ENCODE measurements at regions not wholly inside any gene's neighbourhood (a gene's known extent, or its start where the extent isn't known, plus 50 kb on each side); places are given as distances from the start of the nearest gene placed in this dataset.

- H3K4me3 ChIP-seq, result no peak overlapping the region
- peaks cover 28% of the 10 kb centered on the region for H3K4me1 ChIP-seq (replicated peaks)
- DNase-seq (ENCODE audit: low read depth in 1 of 2, low spot score in 2 of 2), result no peak
- no peaks in the 10 kb centered on the region for H3K36me3 ChIP-seq
- no peaks in the 10 kb centered on the region for H3K9me3 ChIP-seq (replicated peaks)
- peak overlapping the region; percentile 52 for H3K27ac ChIP-seq
- H3K27me3 ChIP-seq (replicated peaks), result no peaks in the 10 kb centered on the region
Observed at GRCh38 chr9:115922444-115922843, 231.1 kb upstream of the PAPPA start.

GRCh38 chr9:115923410-115923809, 230.2 kb upstream of the PAPPA start:
- H3K27me3 ChIP-seq (replicated peaks), result no peaks in the 10 kb centered on the region
- DNase-seq (ENCODE audit: low read depth in 1 of 2, low spot score in 2 of 2), result no peak
- H3K27ac ChIP-seq, result peak overlapping the region; percentile 52
- H3K4me3 ChIP-seq, result no peak overlapping the region
- no peaks in the 10 kb centered on the region for H3K9me3 ChIP-seq (replicated peaks)
- peaks cover 28% of the 10 kb centered on the region for H3K4me1 ChIP-seq (replicated peaks)
- no peaks in the 10 kb centered on the region for H3K36me3 ChIP-seq

DNA sequence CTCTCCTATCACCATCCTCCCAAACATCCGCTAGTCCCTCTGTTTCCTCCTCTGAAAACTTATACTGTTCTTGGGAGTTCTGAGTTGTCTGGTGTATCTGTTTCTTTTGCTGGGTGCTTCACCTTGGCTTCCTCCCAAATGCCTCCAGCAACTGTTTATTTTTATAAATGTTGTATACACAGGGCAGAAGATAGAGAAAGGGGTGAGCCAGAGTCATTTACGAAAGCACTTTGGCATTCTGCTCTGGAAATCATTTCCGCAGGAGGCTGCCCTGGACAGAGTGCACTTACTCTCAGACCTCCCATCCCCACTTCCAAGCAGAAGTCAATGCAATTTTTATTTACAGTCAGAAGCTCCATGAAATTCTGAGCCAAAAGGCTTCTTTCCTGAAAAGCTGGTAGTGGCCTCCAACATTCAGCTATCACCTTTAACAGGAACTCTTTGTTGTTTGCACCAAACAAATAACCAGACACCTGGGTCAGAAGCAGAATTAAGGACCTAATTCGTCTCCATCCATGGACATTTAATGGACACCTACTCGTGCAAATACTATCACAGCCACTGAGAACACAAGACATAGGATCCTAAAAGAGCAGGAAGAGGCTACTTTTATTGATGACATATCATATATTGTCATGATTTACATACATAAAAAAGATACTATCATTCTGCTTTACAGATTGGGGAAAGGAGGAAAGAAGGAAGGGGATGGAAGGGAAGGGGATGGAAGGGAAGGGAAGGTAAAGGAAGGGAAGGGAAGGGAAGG, 229.5 kb upstream of the PAPPA start:
- Histone ChIP-seq H3K36me3 (no peaks in the 10 kb centered on the region), H3K9me3 (replicated peaks) (no peaks in the 10 kb centered on the region), H3K27ac (peak overlapping the region; percentile 52), H3K4me3 (no peak overlapping the region), H3K27me3 (replicated peaks) (no peaks in the 10 kb centered on the region), H3K4me1 (replicated peaks) (peaks cover 28% of the 10 kb centered on the region)
- peak; percentile 83 to 94 for DNase-seq (ENCODE audit: low read depth in 1 of 2, low spot score in 2 of 2)

DNA sequence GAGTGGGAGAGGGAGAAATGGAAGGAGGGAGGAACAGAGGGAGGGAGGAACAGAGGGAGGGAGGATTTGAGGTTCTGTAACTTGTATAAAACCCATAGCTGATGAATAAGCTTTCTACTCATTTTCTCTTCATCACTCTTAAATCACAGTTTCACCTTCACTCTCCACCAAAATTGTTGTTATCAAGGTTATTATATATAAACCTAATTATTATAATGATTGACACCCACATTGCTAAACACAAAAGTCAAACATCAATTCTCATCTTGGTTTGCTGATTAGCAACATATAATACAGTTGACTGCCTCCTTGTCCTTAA, 229.0 kb upstream of the PAPPA start:
- Histone ChIP-seq H3K9me3 (replicated peaks) (no peaks in the 10 kb centered on the region), H3K4me3 (no peak overlapping the region), H3K36me3 (no peaks in the 10 kb centered on the region), H3K27ac (peak overlapping the region; percentile 46), H3K27me3 (replicated peaks) (no peaks in the 10 kb centered on the region), H3K4me1 (replicated peaks) (peaks cover 28% of the 10 kb centered on the region)
- no peak for DNase-seq (ENCODE audit: low read depth in 1 of 2, low spot score in 2 of 2)

- Histone ChIP-seq H3K9me3 (replicated peaks) (no peaks in the 10 kb centered on the region), H3K27ac (no peak overlapping the region), H3K36me3 (no peaks in the 10 kb centered on the region), H3K27me3 (replicated peaks) (no peaks in the 10 kb centered on the region), H3K4me3 (no peak overlapping the region), H3K4me1 (replicated peaks) (peaks cover 28% of the 10 kb centered on the region)
- no peak for DNase-seq (ENCODE audit: low read depth in 1 of 2, low spot score in 2 of 2)
Observed at GRCh38 chr9:115925424-115925823, 228.2 kb upstream of the PAPPA start.

- Histone ChIP-seq H3K9me3 (replicated peaks) (no peaks in the 10 kb centered on the region), H3K4me3 (no peak overlapping the region), H3K36me3 (no peaks in the 10 kb centered on the region), H3K27me3 (replicated peaks) (no peaks in the 10 kb centered on the region), H3K4me1 (replicated peaks) (no peaks in the 10 kb centered on the region; the same call in 1 of the 2 replicates), H3K27ac (no peak overlapping the region)
- no peak for DNase-seq (ENCODE audit: low read depth in 1 of 2, low spot score in 2 of 2)
Observed at GRCh38 chr9:115930472-115930871, 223.1 kb upstream of the PAPPA start.

- no peak for DNase-seq (ENCODE audit: low read depth in 1 of 2, low spot score in 2 of 2)
- Histone ChIP-seq H3K4me3 (no peak overlapping the region), H3K36me3 (no peaks in the 10 kb centered on the region), H3K27me3 (replicated peaks) (no peaks in the 10 kb centered on the region), H3K27ac (no peak overlapping the region), H3K4me1 (replicated peaks) (peaks cover 22% of the 10 kb centered on the region), H3K9me3 (replicated peaks) (no peaks in the 10 kb centered on the region)
Observed at GRCh38 chr9:115938479-115938878, 215.1 kb upstream of the PAPPA start.

- no peak for DNase-seq (ENCODE audit: low read depth in 1 of 2, low spot score in 2 of 2)
- Histone ChIP-seq H3K4me1 (replicated peaks) (peaks cover 30% of the 10 kb centered on the region), H3K27ac (no peak overlapping the region), H3K36me3 (no peaks in the 10 kb centered on the region), H3K9me3 (replicated peaks) (no peaks in the 10 kb centered on the region), H3K27me3 (replicated peaks) (no peaks in the 10 kb centered on the region), H3K4me3 (no peak overlapping the region)
Observed at GRCh38 chr9:115939065-115939765, 214.4 kb upstream of the PAPPA start.

- no peak overlapping the region for H3K4me3 ChIP-seq
- no peaks in the 10 kb centered on the region for H3K9me3 ChIP-seq (replicated peaks)
- no peaks in the 10 kb centered on the region for H3K27me3 ChIP-seq (replicated peaks)
- DNase-seq (ENCODE audit: low read depth in 1 of 2, low spot score in 2 of 2), result peak in 1 of 2 experiments; percentile 31
- no peaks in the 10 kb centered on the region for H3K36me3 ChIP-seq
- peaks cover 44% of the 10 kb centered on the region for H3K4me1 ChIP-seq (replicated peaks)
- H3K27ac ChIP-seq, result peak overlapping the region; percentile 91
Observed at GRCh38 chr9:115941561-115942315, 211.9 kb upstream of the PAPPA start.

- Histone ChIP-seq H3K9me3 (replicated peaks) (no peaks in the 10 kb centered on the region), H3K27ac (peak overlapping the region; percentile 91), H3K27me3 (replicated peaks) (no peaks in the 10 kb centered on the region), H3K4me3 (no peak overlapping the region), H3K4me1 (replicated peaks) (peaks cover 44% of the 10 kb centered on the region), H3K36me3 (no peaks in the 10 kb centered on the region)
- DNase-seq (ENCODE audit: low read depth in 1 of 2, low spot score in 2 of 2), result peak in 1 of 2 experiments; percentile 34
Observed at GRCh38 chr9:115943431-115944165, 210.0 kb upstream of the PAPPA start.

GRCh38 chr9:115944166-115944948, 209.2 kb upstream of the PAPPA start:
- DNase-seq (ENCODE audit: low read depth in 1 of 2, low spot score in 2 of 2), result peak; percentile 91 to 93
- Histone ChIP-seq H3K4me3 (no peak overlapping the region), H3K4me1 (replicated peaks) (peaks cover 44% of the 10 kb centered on the region), H3K36me3 (no peaks in the 10 kb centered on the region), H3K27ac (peak overlapping the region; percentile 91), H3K9me3 (replicated peaks) (no peaks in the 10 kb centered on the region), H3K27me3 (replicated peaks) (no peaks in the 10 kb centered on the region)

DNA sequence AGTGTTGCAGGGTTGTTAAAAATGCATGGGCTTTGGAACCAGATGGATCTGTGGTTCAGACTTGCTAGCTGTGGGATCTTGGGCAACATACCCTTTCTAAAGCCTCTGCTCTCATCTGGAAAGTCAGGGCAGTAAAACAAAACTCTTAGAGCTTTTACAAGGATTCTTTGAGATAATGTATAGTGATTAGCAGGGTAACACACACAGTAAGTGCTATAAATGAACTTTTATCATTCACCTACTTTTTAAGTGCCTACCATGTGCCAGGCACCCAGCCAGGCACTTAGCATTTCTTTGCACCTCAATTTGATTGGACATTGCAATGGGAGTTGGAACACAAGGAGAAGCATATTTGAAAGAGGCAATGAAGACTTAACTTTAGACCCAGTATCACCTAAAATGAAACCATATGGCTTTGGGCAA, 208.6 kb upstream of the PAPPA start:
- Histone ChIP-seq H3K4me3 (no peak overlapping the region), H3K36me3 (no peaks in the 10 kb centered on the region), H3K27ac (peak overlapping the region; percentile 91), H3K4me1 (replicated peaks) (peaks cover 44% of the 10 kb centered on the region), H3K27me3 (replicated peaks) (no peaks in the 10 kb centered on the region), H3K9me3 (replicated peaks) (no peaks in the 10 kb centered on the region)
- no peak for DNase-seq (ENCODE audit: low read depth in 1 of 2, low spot score in 2 of 2)

DNA sequence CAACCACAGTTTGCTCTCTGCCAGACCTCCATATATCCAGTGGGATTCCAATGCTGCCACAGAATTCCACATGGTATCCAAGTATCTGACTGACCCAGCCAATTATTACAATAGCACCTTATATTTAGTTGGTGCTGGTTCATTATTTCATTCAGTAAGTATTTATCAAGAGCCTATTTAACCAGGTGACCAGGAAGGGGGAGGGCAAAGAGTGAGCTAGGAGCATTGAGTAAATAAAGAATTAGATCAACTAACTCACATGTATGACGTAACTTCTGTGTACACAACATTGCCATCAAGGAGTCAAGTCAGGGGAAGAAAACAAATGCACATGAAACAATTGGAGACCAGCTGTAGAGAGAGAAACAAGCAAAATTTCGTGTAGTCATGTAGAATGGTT, 207.1 kb upstream of the PAPPA start:
- Histone ChIP-seq H3K9me3 (replicated peaks) (no peaks in the 10 kb centered on the region), H3K27ac (no peak overlapping the region), H3K36me3 (no peaks in the 10 kb centered on the region)

More for the DNA sequence above, 207.1 kb upstream of the PAPPA start:
- no peaks in the 10 kb centered on the region for H3K27me3 ChIP-seq (replicated peaks)
- H3K4me1 ChIP-seq (replicated peaks), result peaks cover 43% of the 10 kb centered on the region
- H3K4me3 ChIP-seq, result no peak overlapping the region
- no peak for DNase-seq (ENCODE audit: low read depth in 1 of 2, low spot score in 2 of 2)

Measured in SJSA1 (cell line).